ENCODE measurements at regions not wholly inside any gene's neighbourhood (a gene's known extent, or its start where the extent isn't known, plus 50 kb on each side); places are given as distances from the start of the nearest gene placed in this dataset.
A peak's percentile ranks its signal among the peaks of the same experiment; 100 is the strongest.

- H3K9me3 ChIP-seq, result no peaks in the 10 kb centered on the region
- H3K27me3 ChIP-seq, result no peaks in the 10 kb centered on the region
- no peak overlapping the region for H3K4me3 ChIP-seq
- 51 to 81% methylated on average over 3 of the region's 3 CpGs for WGBS, 2 donors (ENCODE audit: low coverage in 1 of 2)
- peaks cover 11 to 29% (median 11%) of the 10 kb centered on the region in 3 donors for H3K4me1 ChIP-seq
- TF ChIP-seq EP300 (IDR thresholded peaks at IDR 0.05) (no peak), CTCF (IDR thresholded peaks at IDR 0.05) (no peak)
- no peaks in the 10 kb centered on the region for H3K36me3 ChIP-seq
- ATAC-seq, result no peak
- H3K27ac ChIP-seq, result peak overlapping the region in 1 of 4 donors; percentile 82
Measured at GRCh38 chr7:42495256-42495655, 258.2 kb upstream of the GLI3 start.

- TF ChIP-seq CTCF (IDR thresholded peaks at IDR 0.05) (no peak), POLR2AphosphoS5 (IDR thresholded peaks at IDR 0.05) (no peak), EP300 (IDR thresholded peaks at IDR 0.05) (no peak)
- Histone ChIP-seq H3K27me3 (no peaks in the 10 kb centered on the region), H3K4me3 (no peak overlapping the region), H3K36me3 (no peaks in the 10 kb centered on the region), H3K27ac (peak overlapping the region; percentile 34 to 88 (median 82)), H3K4me1 (peaks cover 11 to 29% (median 11%) of the 10 kb centered on the region in 3 donors), H3K9me3 (no peaks in the 10 kb centered on the region)
- no peak for ATAC-seq
- 50 to 64% methylated on average over 4 to 6 of the region's 6 CpGs for WGBS, 2 donors (ENCODE audit: low coverage in 1 of 2)
Measured at GRCh38 chr7:42494736-42495135, 257.7 kb upstream of the GLI3 start.

DNA sequence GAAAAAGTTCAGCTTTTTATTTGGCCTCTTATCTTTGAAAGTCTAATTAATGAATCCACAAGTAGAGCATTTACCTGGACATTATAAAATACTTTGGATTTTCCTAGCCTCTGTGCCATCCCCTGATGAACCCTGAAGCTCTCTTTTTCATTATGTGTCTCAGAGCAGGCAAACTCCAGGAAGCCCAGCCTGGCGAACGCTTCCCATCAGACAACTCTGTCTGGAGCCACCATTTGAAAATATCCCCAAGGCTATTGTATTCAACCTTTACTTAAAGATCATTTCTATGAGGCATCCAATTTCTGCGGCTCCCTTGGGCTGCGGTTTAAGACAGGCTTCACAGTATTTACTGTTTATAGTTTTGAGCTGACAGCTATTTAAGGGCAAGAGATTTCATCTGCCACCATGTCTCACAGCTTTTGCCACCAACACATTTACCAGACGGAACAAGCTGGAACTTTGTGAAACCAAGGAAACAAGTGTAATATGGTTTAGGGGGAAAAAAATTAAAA is 257.2 kb upstream of the GLI3 start:
- peaks cover 11 to 29% (median 11%) of the 10 kb centered on the region in 3 donors for H3K4me1 ChIP-seq
- peak overlapping the region in 1 of 2 donors; percentile 59 for H3K4me3 ChIP-seq
- no peaks in the 10 kb centered on the region for H3K27me3 ChIP-seq
- TF ChIP-seq EP300 (IDR thresholded peaks at IDR 0.05), result no peak
- TF ChIP-seq POLR2A (IDR thresholded peaks at IDR 0.05), result no peak
- TF ChIP-seq CTCF (IDR thresholded peaks at IDR 0.05), result no peak
- no peak for TF ChIP-seq POLR2AphosphoS5 (IDR thresholded peaks at IDR 0.05)
- 65 to 82% methylated on average over 5 of the region's 5 CpGs for whole genome bisulfite sequencing, 2 donors (ENCODE audit: low coverage in 1 of 2)
- H3K36me3 ChIP-seq, result no peaks in the 10 kb centered on the region
- ATAC-seq, result no peak
- peak overlapping the region; percentile 34 to 88 (median 82) for H3K27ac ChIP-seq
- no peaks in the 10 kb centered on the region for H3K9me3 ChIP-seq

DNA sequence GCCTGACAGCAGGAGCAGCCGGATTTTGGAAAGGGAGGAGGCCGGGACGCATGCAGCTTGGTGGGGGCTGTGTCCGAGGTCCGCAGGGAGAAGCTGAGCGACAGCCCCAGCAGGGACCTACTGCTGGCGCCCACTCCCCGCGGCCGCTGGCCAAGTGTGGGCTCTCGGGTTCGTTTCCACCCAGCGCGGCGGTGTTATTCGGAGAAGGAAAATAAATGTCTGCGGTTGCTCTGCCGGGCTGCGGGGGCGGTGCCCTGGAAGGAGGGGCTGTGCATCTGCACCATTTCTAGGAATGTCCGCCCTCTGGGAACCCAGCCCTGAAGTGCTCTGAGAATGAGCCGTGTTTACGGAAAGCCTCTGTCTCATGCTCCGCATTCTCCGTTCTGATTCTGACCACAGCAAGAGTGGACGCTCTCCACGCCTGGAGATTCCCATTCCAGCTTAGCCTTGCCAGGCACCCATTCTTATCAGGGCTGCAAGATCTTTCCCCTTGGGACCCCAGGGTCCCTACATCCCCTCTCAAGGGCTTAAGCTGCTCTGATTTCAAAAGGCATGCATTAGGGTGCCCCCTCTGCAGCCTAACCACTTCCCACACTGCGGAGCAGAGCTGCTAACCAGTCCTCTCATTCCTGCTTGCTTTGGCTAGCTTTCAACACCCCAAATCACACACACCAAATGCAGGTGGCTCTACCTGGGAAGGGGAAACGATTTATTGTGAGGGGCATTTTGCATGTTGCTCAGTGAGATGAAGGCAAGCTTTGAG is 256.6 kb upstream of the GLI3 start:
- Histone ChIP-seq H3K27me3 (no peaks in the 10 kb centered on the region), H3K4me3 (peak overlapping the region; percentile 41 to 59), H3K27ac (peak overlapping the region in 3 of 4 donors; percentile 82 to 88 (median 82)), H3K4me1 (peaks cover 11 to 29% (median 11%) of the 10 kb centered on the region in 3 donors), H3K36me3 (no peaks in the 10 kb centered on the region), H3K9me3 (no peaks in the 10 kb centered on the region)
- TF ChIP-seq POLR2AphosphoS5 (IDR thresholded peaks at IDR 0.05) (peak; percentile 98), CTCF (IDR thresholded peaks at IDR 0.05) (peak in 3 of 4 experiments; percentile 9 to 27 (median 21)), POLR2A (IDR thresholded peaks at IDR 0.05) (no peak)
- 0% methylated on average over 3 of the region's 29 CpGs for WGBS, 2 donors (ENCODE audit: low coverage in 1 of 2)
- ATAC-seq, result peak; percentile 95

DNA sequence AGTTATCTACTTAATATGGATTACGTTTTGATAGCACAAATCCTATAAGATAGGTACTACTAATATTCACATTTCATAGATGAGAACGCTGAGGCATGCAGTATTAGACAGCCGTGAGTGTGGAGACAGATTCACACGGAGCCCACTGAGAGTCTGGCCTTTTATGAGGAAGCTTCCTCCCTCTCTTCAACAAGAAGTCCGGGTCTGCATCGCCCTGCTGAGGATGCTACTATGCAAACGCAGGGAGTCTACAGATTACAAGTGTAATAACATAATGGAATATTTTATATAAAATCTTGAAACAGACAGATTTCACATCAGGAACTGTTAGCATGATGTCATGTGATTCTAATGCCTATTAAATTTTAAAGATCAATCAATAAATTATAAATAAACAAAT is 255.9 kb upstream of the GLI3 start:
- Histone ChIP-seq H3K9me3 (no peaks in the 10 kb centered on the region), H3K4me1 (peaks cover 11 to 29% (median 11%) of the 10 kb centered on the region in 3 donors), H3K4me3 (peak overlapping the region; percentile 41 to 59), H3K36me3 (no peaks in the 10 kb centered on the region), H3K27ac (peak overlapping the region in 3 of 4 donors; percentile 82 to 88 (median 82)), H3K27me3 (no peaks in the 10 kb centered on the region)
- no peak for TF ChIP-seq POLR2AphosphoS5 (IDR thresholded peaks at IDR 0.05)
- TF ChIP-seq EP300 (IDR thresholded peaks at IDR 0.05), result no peak
- TF ChIP-seq CTCF (IDR thresholded peaks at IDR 0.05), result no peak
- TF ChIP-seq POLR2A (IDR thresholded peaks at IDR 0.05), result no peak
- ATAC-seq, result no peak
- 10 to 35% methylated on average over 4 to 7 of the region's 7 CpGs for WGBS, 2 donors (ENCODE audit: low coverage in 1 of 2)

All from gastroesophageal sphincter (tissue), 4 donors.